ENCODE measurements at regions not wholly inside any gene's neighbourhood (a gene's known extent, or its start where the extent isn't known, plus 50 kb on each side); places are given as distances from the start of the nearest gene placed in this dataset.

- no peak for TF ChIP-seq CTCF (conservative IDR thresholded peaks at IDR 0.05 in 1 of 2, IDR thresholded peaks at IDR 0.05 in 1 of 2; ENCODE audit: low read depth in 1 of 2, low read length in 2 of 2)
- TF ChIP-seq EZH2 (IDR thresholded peaks at IDR 0.05; ENCODE audit: low read length, missing control alignments) = no peak
Measured at GRCh38 chr3:164655462-164655861, 422.8 kb downstream of the SI start.
